Heart left ventricle (tissue), 16 donors: ENCODE measurements at regions not wholly inside any gene's neighbourhood (a gene's known extent, or its start where the extent isn't known, plus 50 kb on each side); places are given as distances from the start of the nearest gene placed in this dataset.

Experiments
- ATAC-seq, 4 donors: fragments of 200-7000 bp; cut with Tn5 transposase; one replicate each; pipeline ENCODE4 v1.9.1; 2020 to 2022; ENCODE audit warnings: moderate library complexity in 4 of 4, mild to moderate bottlenecking in 3 of 4, moderate number of reproducible peaks in 1 of 4
- DNase-seq, 5 donors: peaks; one replicate each; pipeline ENCODE4 v3.0.0-alpha.2; 2020
- H3K27ac ChIP-seq, 12 donors: fragments of 200-600 bp; sonication (generic) in 4 of 12; one replicate each; pipeline versions ENCODE4 v1.5.0 to v1.8.0; 2016 to 2022; ENCODE audit warnings: mild to moderate bottlenecking in 2 of 12
- H3K27me3 ChIP-seq, 9 donors: fragments of 200-600 bp; sonication (generic) in 2 of 9; one replicate each; pipeline versions ENCODE4 v1.5.1 to v1.8.0; 2016 to 2022; ENCODE audit warnings: mild to moderate bottlenecking in 3 of 9
- H3K36me3 ChIP-seq, 9 donors: fragments of 200-600 bp; sonication (generic) in 2 of 9; one replicate each; pipeline versions ENCODE4 v1.5.0 to v1.8.0; 2018 to 2022; ENCODE audit warnings: mild to moderate bottlenecking in 2 of 9
- H3K4me1 ChIP-seq, 12 donors: fragments of 200-600 bp; sonication (generic) in 4 of 12; one replicate each; pipeline versions ENCODE4 v1.5.0 to v1.8.0; 2016 to 2022; ENCODE audit warnings: mild to moderate bottlenecking in 3 of 12
- H3K4me3 ChIP-seq, 12 donors: fragments of 200-600 bp; sonication (generic) in 4 of 12; one replicate each; pipeline versions ENCODE4 v1.5.0 to v1.8.0; 2017 to 2022; ENCODE audit warnings: mild to moderate bottlenecking in 9 of 12, moderate library complexity in 4 of 12
- H3K9me3 ChIP-seq, 12 donors: fragments of 200-600 bp; sonication (generic) in 4 of 12; one replicate each; pipeline versions ENCODE4 v1.5.0 to v1.8.0; 2016 to 2022; ENCODE audit warnings: mild to moderate bottlenecking in 1 of 12
- CTCF ChIP-seq, 12 donors: fragments of 200-600 bp; sonication (generic) in 4 of 12; IDR thresholded peaks; one replicate each; pipeline versions ENCODE4 v1.5.0 to v1.8.0; 2018 to 2022; ENCODE audit warnings: antibody characterized with exemption in 12 of 12, mild to moderate bottlenecking in 5 of 12
- POLR2A ChIP-seq, 2 donors: fragments of 450-650 bp; IDR thresholded peaks; one replicate each; pipeline ENCODE4 v1.6.1; 2017; ENCODE audit warnings: antibody characterized with exemption in 2 of 2, mild to moderate bottlenecking in 2 of 2, moderate library complexity in 2 of 2
- WGBS, 4 donors: extraction: QIAGEN DNeasy Blood & Tissue Kit in 2 of 4; methylation state at CpG; one replicate each; pipeline versions ENCODE4 v1.1.5 to v1.1.7; 2013 to 2018; 5-methylcytosine and 5-hydroxymethylcytosine counted together
- intact Hi-C, 10 donors: fragments of 100-400 bp; cut with DNase I; formaldehyde crosslinking; loops; one replicate each; pipeline versions ENCODE4 v1.11.1 to v1.14.2; 2022
- donor health status: ischemic (EF 13 %, LVEDD 7.1; RV severe dilation, severe dysfunction).
- donor health status: healthy with polysubstance abuse.
- donor health status: DM: no; HTN: yes; CAD: no.
- donor health status: DM: no; HTN: no; CAD: no.
- donor health status: ischemic (EF 25% LVEDD 6.9; RV normal size, moderate dysfunction).
- donor health status: ischemic (EF 25% LVEDD 5.7; RV mildly dilated, moderate dysfunction).
- donor health status: healthy.
- donor health status: DM: yes; HTN: yes; CAD: no.
- donor health status: ischemic (EF 35%, LVEDD 5.7; RV mildly dilated, moderate dysfunction).
- donor health status: nonischemic (EF 11% LVEDD 7.7; RV severe dilation, severe dysfunction).
- donor health status: DM: yes; HTN: yes; CAD: no.
- donor health status: PGD.
- donor health status: ischemic (EF 29% LVEDD 5.4; RV normal size, mild dysfunction).
- donor health status: nonischemic (EF 23%, LVEDD 6.1; RV moderate dilation, normal function).

- Histone ChIP-seq H3K4me1 (no peaks in the 10 kb centered on the region), H3K27me3 (peaks cover 0 to 24% (median 4%) of the 10 kb centered on the region in 9 donors), H3K27ac (no peak overlapping the region), H3K9me3 (no peaks in the 10 kb centered on the region), H3K36me3 (no peaks in the 10 kb centered on the region), H3K4me3 (no peak overlapping the region)
- ATAC-seq = no peak
- TF ChIP-seq POLR2A (IDR thresholded peaks at IDR 0.05) = no peak
- TF ChIP-seq CTCF (IDR thresholded peaks at IDR 0.05) = no peak
- WGBS, 4 donors = 50 to 58% (median 52%) methylated on average over 14 of the region's 14 CpGs
- DNase-seq = no peak
- intact Hi-C loops = no loop called here
These were observed 49.9 kb upstream of the OR4E1 start for GRCh38 chr14:21723431-21724045.
